ENCODE measurements at regions not wholly inside any gene's neighbourhood (a gene's known extent, or its start where the extent isn't known, plus 50 kb on each side); places are given as distances from the start of the nearest gene placed in this dataset.

GRCh38 chr2:106339609-106340008 is 128.6 kb downstream of the RGPD3 start:
- no peak for DNase-seq
- TF ChIP-seq POLR2AphosphoS5 (IDR thresholded peaks at IDR 0.05) = no peak
- TF ChIP-seq CTCF (IDR thresholded peaks at IDR 0.05 in 8 of 11, conservative IDR thresholded peaks at IDR 0.05 in 3 of 11) = no peak
- no peak for TF ChIP-seq POLR2A (IDR thresholded peaks at IDR 0.05)
- H3K4me1 ChIP-seq = no peaks in the 10 kb centered on the region
- WGBS, 5 donors = 70 to 78% (median 75%) methylated on average over 3 of the region's 3 CpGs
- no peaks in the 10 kb centered on the region for H3K36me3 ChIP-seq
- no peak overlapping the region for H3K4me3 ChIP-seq
- no peaks in the 10 kb centered on the region for H3K9me3 ChIP-seq
- intact Hi-C loops (cut with DNase I; ENCODE audit: low total_unique reads) = no loop called here
- H3K27ac ChIP-seq = no peak overlapping the region
- no peaks in the 10 kb centered on the region for H3K27me3 ChIP-seq (replicated peaks in 1 of 7)

GRCh38 chr2:106339132-106339531 is 129.1 kb downstream of the RGPD3 start:
- DNase-seq = no peak
- Histone ChIP-seq H3K27me3 (replicated peaks in 1 of 7) (no peaks in the 10 kb centered on the region), H3K9me3 (no peaks in the 10 kb centered on the region), H3K4me3 (no peak overlapping the region), H3K36me3 (no peaks in the 10 kb centered on the region), H3K4me1 (no peaks in the 10 kb centered on the region), H3K27ac (no peak overlapping the region)
- 86 to 95% (median 88%) methylated on average over 5 of the region's 5 CpGs for WGBS, 5 donors
- no peak for TF ChIP-seq POLR2A (IDR thresholded peaks at IDR 0.05)
- no peak for TF ChIP-seq CTCF (IDR thresholded peaks at IDR 0.05 in 8 of 11, conservative IDR thresholded peaks at IDR 0.05 in 3 of 11)
- no peak for TF ChIP-seq POLR2AphosphoS5 (IDR thresholded peaks at IDR 0.05)
- intact Hi-C loops (cut with DNase I; ENCODE audit: low total_unique reads) = no loop called here

GRCh38 chr2:106338043-106338442 is 130.2 kb downstream of the RGPD3 start:
- TF ChIP-seq POLR2AphosphoS5 (IDR thresholded peaks at IDR 0.05) (no peak), CTCF (IDR thresholded peaks at IDR 0.05 in 8 of 11, conservative IDR thresholded peaks at IDR 0.05 in 3 of 11) (no peak), POLR2A (IDR thresholded peaks at IDR 0.05) (no peak)
- no peaks in the 10 kb centered on the region for H3K27me3 ChIP-seq (replicated peaks in 1 of 7)
- H3K9me3 ChIP-seq = peaks cover 0 to 4% (median 0%) of the 10 kb centered on the region in 8 donors
- DNase-seq = no peak
- no peak overlapping the region for H3K27ac ChIP-seq
- no peaks in the 10 kb centered on the region for H3K4me1 ChIP-seq
- no peaks in the 10 kb centered on the region for H3K36me3 ChIP-seq
- H3K4me3 ChIP-seq = no peak overlapping the region
- intact Hi-C loops (cut with DNase I; ENCODE audit: low total_unique reads) = no loop called here
- WGBS, 5 donors = 81 to 89% (median 84%) methylated on average over 5 of the region's 5 CpGs

GRCh38 chr2:106336737-106337136 is 131.5 kb downstream of the RGPD3 start:
- no peak for TF ChIP-seq POLR2AphosphoS5 (IDR thresholded peaks at IDR 0.05)
- TF ChIP-seq CTCF (IDR thresholded peaks at IDR 0.05 in 8 of 11, conservative IDR thresholded peaks at IDR 0.05 in 3 of 11) = no peak
- TF ChIP-seq POLR2A (IDR thresholded peaks at IDR 0.05) = no peak
- WGBS, 5 donors = 64 to 78% (median 74%) methylated on average over 2 of the region's 2 CpGs
- DNase-seq = no peak
- Histone ChIP-seq H3K4me1 (no peaks in the 10 kb centered on the region), H3K36me3 (no peaks in the 10 kb centered on the region), H3K4me3 (no peak overlapping the region), H3K9me3 (peaks cover 0 to 4% (median 0%) of the 10 kb centered on the region in 8 donors), H3K27ac (no peak overlapping the region), H3K27me3 (replicated peaks in 1 of 7) (no peaks in the 10 kb centered on the region)
- intact Hi-C loops (cut with DNase I; ENCODE audit: low total_unique reads) = no loop called here

All from spleen (tissue), 11 donors.